Transverse colon (tissue), 4 donors: ENCODE measurements at regions not wholly inside any gene's neighbourhood (a gene's known extent, or its start where the extent isn't known, plus 50 kb on each side); places are given as distances from the start of the nearest gene placed in this dataset.

Experiments used
- DNase-seq: peaks from one replicate; pipeline ENCODE4 v3.0.0-alpha.2; 2019
- H3K27ac ChIP-seq, 4 donors: fragments of 200-600 bp; sonication (generic); 2 replicates each; pipeline ENCODE4 v1.5.1; 2016 to 2018; ENCODE audit warnings: inconsistent platforms in 4 of 4
- H3K27me3 ChIP-seq: fragments of 200-600 bp; sonication (generic); 2 replicates; pipeline ENCODE4 v1.5.1; 2017; ENCODE audit warnings: inconsistent platforms
- H3K36me3 ChIP-seq, 4 donors: fragments of 200-600 bp; sonication (generic); 2 replicates each; pipeline ENCODE4 v1.5.1; 2017 to 2019; ENCODE audit warnings: inconsistent platforms in 4 of 4
- H3K4me1 ChIP-seq, 4 donors: fragments of 200-600 bp; sonication (generic); 2 replicates each; pipeline ENCODE4 v1.5.1; 2017 to 2020; ENCODE audit warnings: inconsistent platforms in 4 of 4
- H3K4me3 ChIP-seq, 4 donors: fragments of 200-600 bp; sonication (generic); 1 replicate in 1 of 4; 2 replicates in 3 of 4; pipeline versions ENCODE4 v1.5.1 to v1.6.1; 2017 to 2019; ENCODE audit warnings: inconsistent platforms in 4 of 4
- H3K9me3 ChIP-seq, 2 donors: fragments of 200-600 bp; sonication (generic); 2 replicates each; pipeline ENCODE4 v1.5.1; 2017 to 2019; ENCODE audit warnings: inconsistent platforms in 2 of 2
- EP300 ChIP-seq: sonication (generic); formaldehyde crosslinking; IDR thresholded peaks from one replicate; pipeline ENCODE4 v1.6.1; 2017; ENCODE audit warnings: antibody characterized with exemption, low read depth
- POLR2A ChIP-seq: fragments of 450-650 bp; IDR thresholded peaks from one replicate; pipeline ENCODE4 v1.6.1; 2016; ENCODE audit warnings: antibody characterized with exemption, mild to moderate bottlenecking, moderate library complexity
- POLR2AphosphoS5 ChIP-seq, 3 donors: sonication (generic); formaldehyde crosslinking; IDR thresholded peaks; one replicate each; pipeline ENCODE4 v1.6.1; 2016; ENCODE audit warnings: antibody characterized with exemption in 3 of 3
- WGBS, 2 donors: methylation state at CpG; one replicate each; pipeline ENCODE4 v1.1.5; 2018; ENCODE audit warnings: low coverage in 1 of 2; 5-methylcytosine and 5-hydroxymethylcytosine counted together
- in situ Hi-C, 4 donors: fragments of 200-750 bp; cut with MboI; loops; one replicate each; pipeline versions ENCODE4 v1.15.0 to v1.15.1; 2017; ENCODE audit warnings: low sequenced_read_pairs in 3 of 4, low pct_ligation_motif_present in 1 of 4, low pct_unique_long_range_greater_than_20kb in 1 of 4
- intact Hi-C: fragments of 100-400 bp; cut with DNase I; formaldehyde crosslinking; loops from one replicate; pipeline ENCODE4 v1.15.1; 2023; ENCODE audit warnings: low total_unique reads
- TF ChIP-seq, protein P1 (sequence below), 5 experiments: fragments of 200-600 bp in 3 of 5; fragments of 450-650 bp in 2 of 5; sonication (generic) in 3 of 5; IDR thresholded peaks; 1 replicate in 2 of 5; 2 replicates in 3 of 5; pipeline ENCODE4 v1.5.1; 2016 to 2017; ENCODE audit warnings: antibody characterized with exemption in 5 of 5, inconsistent platforms in 3 of 5, mild to moderate bottlenecking in 2 of 5, moderate library complexity in 1 of 5

- in situ Hi-C loops: no loop called here
Observed at GRCh38 chr3:104362319-104362718, 1004.4 kb upstream of the ALCAM start.

GRCh38 chr3:104367000-104367399 lies 999.7 kb upstream of the ALCAM start:
- 25 to 40% methylated on average over 3 of the region's 3 CpGs for WGBS, 2 donors
- intact Hi-C loops: no loop called here
- TF ChIP-seq, protein P1, sequence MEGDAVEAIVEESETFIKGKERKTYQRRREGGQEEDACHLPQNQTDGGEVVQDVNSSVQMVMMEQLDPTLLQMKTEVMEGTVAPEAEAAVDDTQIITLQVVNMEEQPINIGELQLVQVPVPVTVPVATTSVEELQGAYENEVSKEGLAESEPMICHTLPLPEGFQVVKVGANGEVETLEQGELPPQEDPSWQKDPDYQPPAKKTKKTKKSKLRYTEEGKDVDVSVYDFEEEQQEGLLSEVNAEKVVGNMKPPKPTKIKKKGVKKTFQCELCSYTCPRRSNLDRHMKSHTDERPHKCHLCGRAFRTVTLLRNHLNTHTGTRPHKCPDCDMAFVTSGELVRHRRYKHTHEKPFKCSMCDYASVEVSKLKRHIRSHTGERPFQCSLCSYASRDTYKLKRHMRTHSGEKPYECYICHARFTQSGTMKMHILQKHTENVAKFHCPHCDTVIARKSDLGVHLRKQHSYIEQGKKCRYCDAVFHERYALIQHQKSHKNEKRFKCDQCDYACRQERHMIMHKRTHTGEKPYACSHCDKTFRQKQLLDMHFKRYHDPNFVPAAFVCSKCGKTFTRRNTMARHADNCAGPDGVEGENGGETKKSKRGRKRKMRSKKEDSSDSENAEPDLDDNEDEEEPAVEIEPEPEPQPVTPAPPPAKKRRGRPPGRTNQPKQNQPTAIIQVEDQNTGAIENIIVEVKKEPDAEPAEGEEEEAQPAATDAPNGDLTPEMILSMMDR (IDR thresholded peaks at IDR 0.05): no peak
- TF ChIP-seq POLR2A (no peak), EP300 (no peak)
- H3K36me3 ChIP-seq: no peaks in the 10 kb centered on the region
- H3K4me1 ChIP-seq: no peaks in the 10 kb centered on the region
- no peaks in the 10 kb centered on the region for H3K27me3 ChIP-seq
- no peak for DNase-seq
- H3K4me3 ChIP-seq: no peak overlapping the region
- no peak overlapping the region for H3K27ac ChIP-seq
- no peaks in the 10 kb centered on the region for H3K9me3 ChIP-seq
- in situ Hi-C loops: no loop called here

More at GRCh38 chr3:104362319-104362718, 1004.4 kb upstream of the ALCAM start:
- H3K27ac ChIP-seq: no peak overlapping the region
- H3K4me1 ChIP-seq: no peaks in the 10 kb centered on the region
- intact Hi-C loops: no loop called here
- no peak overlapping the region for H3K4me3 ChIP-seq
- DNase-seq: no peak
- 85 to 100% methylated on average over 1 to 6 of the region's 6 CpGs for WGBS, 2 donors
- H3K27me3 ChIP-seq: no peaks in the 10 kb centered on the region
- no peak for TF ChIP-seq POLR2A
- TF ChIP-seq POLR2AphosphoS5 (IDR thresholded peaks at IDR 0.05): no peak
- no peaks in the 10 kb centered on the region for H3K9me3 ChIP-seq
- no peaks in the 10 kb centered on the region for H3K36me3 ChIP-seq

DNA sequence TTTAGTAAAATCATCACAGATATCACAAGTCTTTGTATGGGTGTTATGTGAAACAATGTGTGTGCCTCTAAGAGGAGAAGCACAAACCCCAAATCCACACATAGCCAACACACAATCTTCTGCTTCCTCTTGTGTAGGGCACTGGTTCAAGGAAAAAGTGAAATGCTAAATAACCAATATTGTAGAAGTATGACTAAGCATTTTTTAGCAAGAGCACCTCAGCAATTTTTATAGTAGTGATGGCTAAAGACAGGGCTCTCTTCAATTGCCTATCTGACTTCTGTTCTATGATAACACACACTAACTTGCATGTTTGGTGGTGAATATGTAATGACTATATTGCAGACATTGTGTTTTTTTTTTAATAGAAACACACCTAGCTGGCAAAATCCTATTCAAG lies 997.9 kb upstream of the ALCAM start:
- H3K27me3 ChIP-seq: no peaks in the 10 kb centered on the region
- H3K27ac ChIP-seq: no peak overlapping the region
- intact Hi-C loops: no loop called here
- in situ Hi-C loops: no loop called here
- H3K36me3 ChIP-seq: no peaks in the 10 kb centered on the region
- no peak for DNase-seq
- no peaks in the 10 kb centered on the region for H3K9me3 ChIP-seq
- TF ChIP-seq POLR2A (no peak), EP300 (no peak), POLR2AphosphoS5 (IDR thresholded peaks at IDR 0.05) (no peak)
- TF ChIP-seq, protein P1 (IDR thresholded peaks at IDR 0.05): no peak
- no peak overlapping the region for H3K4me3 ChIP-seq
- no peaks in the 10 kb centered on the region for H3K4me1 ChIP-seq

GRCh38 chr3:104385421-104385820 lies 981.3 kb upstream of the ALCAM start:
- Histone ChIP-seq H3K27ac (no peak overlapping the region), H3K4me1 (no peaks in the 10 kb centered on the region), H3K4me3 (no peak overlapping the region), H3K9me3 (no peaks in the 10 kb centered on the region), H3K36me3 (no peaks in the 10 kb centered on the region), H3K27me3 (no peaks in the 10 kb centered on the region)
- 47 to 49% methylated on average over 3 of the region's 3 CpGs for WGBS, 2 donors
- DNase-seq: no peak
- intact Hi-C loops (no loop called here), in situ Hi-C loops (no loop called here)
- TF ChIP-seq POLR2AphosphoS5 (IDR thresholded peaks at IDR 0.05) (no peak), EP300 (no peak), POLR2A (no peak)
- TF ChIP-seq, protein P1 (IDR thresholded peaks at IDR 0.05): no peak

GRCh38 chr3:104388619-104389018 lies 978.1 kb upstream of the ALCAM start:
- Histone ChIP-seq H3K9me3 (no peaks in the 10 kb centered on the region), H3K36me3 (no peaks in the 10 kb centered on the region), H3K4me1 (no peaks in the 10 kb centered on the region), H3K4me3 (no peak overlapping the region), H3K27me3 (no peaks in the 10 kb centered on the region), H3K27ac (no peak overlapping the region)
- no peak for TF ChIP-seq POLR2AphosphoS5 (IDR thresholded peaks at IDR 0.05)
- TF ChIP-seq EP300: no peak
- TF ChIP-seq, protein P1 (IDR thresholded peaks at IDR 0.05): no peak
- TF ChIP-seq POLR2A: no peak
- in situ Hi-C loops: no loop called here
- DNase-seq: no peak
- intact Hi-C loops: no loop called here
